HEK293T (cell line): ENCODE measurements at regions not wholly inside any gene's neighbourhood (a gene's known extent, or its start where the extent isn't known, plus 50 kb on each side); places are given as distances from the start of the nearest gene placed in this dataset.

Experiments
- FOXK2 ChIP-seq: fragments of 450-650 bp; IDR thresholded peaks from 2 replicates; pipeline ENCODE4 v1.6.1; 2016; ENCODE audit warnings: mild to moderate bottlenecking
- NFRKB ChIP-seq: fragments of 450-650 bp; IDR thresholded peaks from 2 replicates; pipeline ENCODE4 v1.6.1; 2016; ENCODE audit warnings: mild to moderate bottlenecking, moderate library complexity
- SUZ12 ChIP-seq: fragments of 450-650 bp; IDR thresholded peaks from 2 replicates; pipeline ENCODE4 v1.6.1; 2016; ENCODE audit warnings: mild to moderate bottlenecking

GRCh38 chr1:117810553-117810952, 118.9 kb downstream of the GDAP2 start:
- TF ChIP-seq NFRKB (no peak), FOXK2 (no peak), SUZ12 (no peak)
